ENCODE measurements at regions not wholly inside any gene's neighbourhood (a gene's known extent, or its start where the extent isn't known, plus 50 kb on each side); places are given as distances from the start of the nearest gene placed in this dataset.

GRCh38 chr2:212897296-212897695 lies 254.1 kb downstream of the IKZF2 start:
- Histone ChIP-seq H2AK5ac (ENCODE audit: insufficient read length, low read length) (no peak overlapping the region), H3K56ac (ENCODE audit: insufficient read length, low read depth, low read length) (no peak overlapping the region), H3K23me2 (ENCODE audit: insufficient read length, low read depth, low read length, poor library complexity, severe bottlenecking) (no peaks in the 10 kb centered on the region), H3K4me2 (ENCODE audit: insufficient read depth, insufficient read length, low read length) (no peak overlapping the region), H3K79me1 (ENCODE audit: insufficient read depth, low read depth, low read length, poor library complexity, severe bottlenecking) (no peaks in the 10 kb centered on the region), H3K23ac (ENCODE audit: insufficient read length, low read depth, low read length) (no peak overlapping the region), H3K9ac (ENCODE audit: extremely low read depth, insufficient read length, low read length) (no peak overlapping the region), H3K27me3 (ENCODE audit: insufficient read depth, low read length) (no peaks in the 10 kb centered on the region), H4K5ac (ENCODE audit: insufficient read length, low read depth, low read length) (no peak overlapping the region), H3K18ac (ENCODE audit: insufficient read length, low read depth, low read length) (no peak overlapping the region), H3K14ac (ENCODE audit: insufficient read depth, low read length) (no peak overlapping the region), H2BK15ac (ENCODE audit: low read depth, low read length) (no peak overlapping the region), H4K91ac (ENCODE audit: insufficient read length, low read depth, low read length) (no peak overlapping the region), H2AFZ (ENCODE audit: low read length) (no peak overlapping the region), H3T11ph (ENCODE audit: low read length) (no peak overlapping the region), H3K9me3 (ENCODE audit: control insufficient read depth, low read depth, low read length) (no peaks in the 10 kb centered on the region), H4K20me1 (ENCODE audit: control insufficient read depth, insufficient read depth, insufficient read length) (no peaks in the 10 kb centered on the region), H3K27ac (ENCODE audit: insufficient read length, low read depth, low read length) (no peak overlapping the region), H4K8ac (replicated peaks; ENCODE audit: insufficient read length, low read depth, low read length) (no peak overlapping the region), H2BK120ac (ENCODE audit: low read depth, low read length, poor library complexity, severe bottlenecking) (no peak overlapping the region), H2BK20ac (ENCODE audit: low read depth, low read length, poor library complexity, severe bottlenecking) (no peak overlapping the region), H3K79me2 (ENCODE audit: insufficient read depth, low read length) (no peaks in the 10 kb centered on the region), H2BK12ac (ENCODE audit: insufficient read length, low read depth, low read length) (no peak overlapping the region), H3K4me1 (ENCODE audit: insufficient read depth, low read length) (no peaks in the 10 kb centered on the region), H3K4ac (ENCODE audit: low read depth, low read length) (no peak overlapping the region), H2BK5ac (ENCODE audit: insufficient read length, low read length) (no peak overlapping the region)
- no peak for DNase-seq
- Mint-ChIP-seq H3K9me3 (no peaks in the 10 kb centered on the region), H3K27me3 (ENCODE audit: low read depth) (no peaks in the 10 kb centered on the region), H3K4me3 (no peak overlapping the region), H3K4me1 (peaks cover 0 to 6% of the 10 kb centered on the region in 2 experiments; a peak in 1 of 4 replicates), H3K27ac (no peak overlapping the region), H3K36me3 (ENCODE audit: insufficient read depth in 1 of 3, low read depth in 3 of 3) (no peaks in the 10 kb centered on the region)
- WGBS (ENCODE audit: extremely low coverage, insufficient read length, low lambda C conversion rate), result no CpG with 5 or more reads among the region's 1 CpG
- TF ChIP-seq, protein P1, sequence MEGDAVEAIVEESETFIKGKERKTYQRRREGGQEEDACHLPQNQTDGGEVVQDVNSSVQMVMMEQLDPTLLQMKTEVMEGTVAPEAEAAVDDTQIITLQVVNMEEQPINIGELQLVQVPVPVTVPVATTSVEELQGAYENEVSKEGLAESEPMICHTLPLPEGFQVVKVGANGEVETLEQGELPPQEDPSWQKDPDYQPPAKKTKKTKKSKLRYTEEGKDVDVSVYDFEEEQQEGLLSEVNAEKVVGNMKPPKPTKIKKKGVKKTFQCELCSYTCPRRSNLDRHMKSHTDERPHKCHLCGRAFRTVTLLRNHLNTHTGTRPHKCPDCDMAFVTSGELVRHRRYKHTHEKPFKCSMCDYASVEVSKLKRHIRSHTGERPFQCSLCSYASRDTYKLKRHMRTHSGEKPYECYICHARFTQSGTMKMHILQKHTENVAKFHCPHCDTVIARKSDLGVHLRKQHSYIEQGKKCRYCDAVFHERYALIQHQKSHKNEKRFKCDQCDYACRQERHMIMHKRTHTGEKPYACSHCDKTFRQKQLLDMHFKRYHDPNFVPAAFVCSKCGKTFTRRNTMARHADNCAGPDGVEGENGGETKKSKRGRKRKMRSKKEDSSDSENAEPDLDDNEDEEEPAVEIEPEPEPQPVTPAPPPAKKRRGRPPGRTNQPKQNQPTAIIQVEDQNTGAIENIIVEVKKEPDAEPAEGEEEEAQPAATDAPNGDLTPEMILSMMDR (conservative IDR thresholded peaks at IDR 0.05), result no peak
